A549 (cell line): ENCODE measurements at regions not wholly inside any gene's neighbourhood (a gene's known extent, or its start where the extent isn't known, plus 50 kb on each side); places are given as distances from the start of the nearest gene placed in this dataset.

Experiments used
- ATAC-seq, 2 experiments: fragments of 200-7000 bp in 1 of 2; fragments of >200 bp in 1 of 2; cut with Nextera tagmentation in 1 of 2; cut with Tn5 transposase in 1 of 2; 3 replicates each; pipeline versions ENCODE4 v1.8.0 to v1.9.1; 2018 to 2020; ENCODE audit warnings: mild to moderate bottlenecking in 1 of 2, moderate library complexity in 1 of 2
- CTCF ChIA-PET: fragments of 300-600 bp; sonication (Branson Sonifier 250); formaldehyde crosslinking; extraction: SDS; loops from one replicate; lab custom pipeline; 2021; ENCODE audit warnings: antibody characterized with exemption, inconsistent platforms; lab: Yijun Ruan, JAX
- POLR2A ChIA-PET: fragments of 350-600 bp; formaldehyde crosslinking; extraction: SDS; loops from one replicate; lab custom pipeline; 2021; ENCODE audit warnings: antibody characterized with exemption, inconsistent platforms; lab: Yijun Ruan, JAX
- DNase-seq, 2 experiments: peaks; one replicate each; pipeline versions ENCODE4 v3.0.0 to v3.0.0-alpha.2; 2011 to 2016; ENCODE audit warnings: low read depth in 1 of 2, low spot score in 1 of 2
- FAIRE-seq: peaks from 2 replicates; lab custom pipeline; 2011; peaks lifted over from hg19 to GRCh38; lab: Jason Lieb, UNC
- H3K27ac ChIP-seq, 2 experiments: fragments of >200 bp; sonication (Bioruptor Twin); formaldehyde crosslinking; 3 replicates each; pipeline ENCODE4 v1.5.1; 2016 to 2017
- H3K4me1 ChIP-seq: fragments of >200 bp; sonication (Bioruptor Twin); formaldehyde crosslinking; 3 replicates; pipeline ENCODE4 v1.6.1; 2016
- H3K4me2 ChIP-seq: fragments of >200 bp; sonication (Bioruptor Twin); formaldehyde crosslinking; 3 replicates; pipeline ENCODE4 v1.6.1; 2016
- H3K4me3 ChIP-seq: fragments of >200 bp; sonication (Bioruptor Twin); formaldehyde crosslinking; 3 replicates; pipeline ENCODE4 v1.5.1; 2016
- H3K9me3 ChIP-seq: fragments of >200 bp; sonication (Bioruptor Twin); formaldehyde crosslinking; 3 replicates; pipeline ENCODE4 v1.6.1; 2016
- CBX2 ChIP-seq: fragments of 200-600 bp; sonication (generic); IDR thresholded peaks from 2 replicates; pipeline ENCODE4 v1.6.1; 2016; ENCODE audit warnings: low read depth, mild to moderate bottlenecking, borderline replicate concordance
- CEBPB ChIP-seq, 2 experiments: fragments of >200 bp in 1 of 2; sonication (Bioruptor Twin) in 1 of 2; formaldehyde crosslinking in 1 of 2; IDR thresholded peaks; 2 replicates each; pipeline ENCODE4 v1.6.1; 2012 to 2016
- CHD4 ChIP-seq: fragments of 200-600 bp; sonication (generic); IDR thresholded peaks from 2 replicates; pipeline ENCODE4 v1.6.1; 2016; ENCODE audit warnings: antibody characterized with exemption, mild to moderate bottlenecking, borderline replicate concordance
- EP300 ChIP-seq, 2 experiments: fragments of >200 bp; sonication (Bioruptor Twin); formaldehyde crosslinking; IDR thresholded peaks; 2 replicates in 1 of 2; 3 replicates in 1 of 2; pipeline ENCODE4 v1.6.1; 2016 to 2017
- ESRRA ChIP-seq: fragments of 150-350 bp; IDR thresholded peaks from 2 replicates; pipeline ENCODE4 v1.6.1; 2014; ENCODE audit warnings: mild to moderate bottlenecking, low read length, borderline replicate concordance
- FOSB ChIP-seq: fragments of 250-450 bp; sonication (Bioruptor Pico); IDR thresholded peaks from 2 replicates; pipeline ENCODE4 v1.5.0; 2020; ENCODE audit warnings: mild to moderate bottlenecking, moderate library complexity
- GATA3 ChIP-seq: IDR thresholded peaks from 2 replicates; pipeline ENCODE4 v1.6.1; 2012; ENCODE audit warnings: borderline replicate concordance
- HDAC2 ChIP-seq: fragments of 200-600 bp; sonication (generic); IDR thresholded peaks from 2 replicates; pipeline ENCODE4 v1.6.1; 2016
- HEYL ChIP-seq: fragments of 250-450 bp; sonication (Bioruptor Pico); IDR thresholded peaks from 2 replicates; pipeline ENCODE4 v1.8.0; 2021; ENCODE audit warnings: mild to moderate bottlenecking, moderate library complexity
- JUNB ChIP-seq: fragments of >200 bp; sonication (Bioruptor Twin); formaldehyde crosslinking; IDR thresholded peaks from 2 replicates; pipeline ENCODE4 v1.6.1; 2016
- KDM5A ChIP-seq: fragments of 200-600 bp; sonication (generic); IDR thresholded peaks from 2 replicates; pipeline ENCODE4 v1.6.1; 2016; ENCODE audit warnings: antibody characterized with exemption, mild to moderate bottlenecking
- PHF8 ChIP-seq: fragments of 200-600 bp; sonication (generic); IDR thresholded peaks from 2 replicates; pipeline ENCODE4 v1.6.1; 2016; ENCODE audit warnings: low read depth, mild to moderate bottlenecking, antibody characterized with exemption, moderate library complexity, borderline replicate concordance
- POLR2A ChIP-seq: IDR thresholded peaks from 2 replicates; pipeline ENCODE4 v1.6.1; 2012; ENCODE audit warnings: mild to moderate bottlenecking, low read length
- POLR2AphosphoS2 ChIP-seq: conservative IDR thresholded peaks from 2 replicates; pipeline ENCODE4 v1.6.1; 2012; ENCODE audit warnings: low read length, improper control_type of control experiment, inconsistent platforms
- RAD21 ChIP-seq, 2 experiments: fragments of >200 bp in 1 of 2; sonication (Bioruptor Twin) in 1 of 2; formaldehyde crosslinking in 1 of 2; IDR thresholded peaks in 1 of 2; conservative IDR thresholded peaks in 1 of 2; 2 replicates in 1 of 2; 3 replicates in 1 of 2; pipeline ENCODE4 v1.6.1; 2012 to 2018; ENCODE audit warnings: inconsistent platforms in 1 of 2
- RARB ChIP-seq: fragments of 250-450 bp; sonication (Bioruptor Pico); IDR thresholded peaks from 2 replicates; pipeline ENCODE4 v1.8.0; 2021; ENCODE audit warnings: mild to moderate bottlenecking, moderate library complexity
- RNF2 ChIP-seq: fragments of 200-600 bp; sonication (generic); IDR thresholded peaks from 2 replicates; pipeline ENCODE4 v1.6.1; 2016; ENCODE audit warnings: low read depth, mild to moderate bottlenecking, antibody characterized with exemption, moderate library complexity, borderline replicate concordance
- SMC3 ChIP-seq: fragments of >200 bp; sonication (Bioruptor Twin); formaldehyde crosslinking; IDR thresholded peaks from 3 replicates; pipeline ENCODE4 v1.6.1; 2018; ENCODE audit warnings: inconsistent platforms
- TFCP2L1 ChIP-seq: fragments of 250-450 bp; sonication (Bioruptor Pico); IDR thresholded peaks from 2 replicates; pipeline ENCODE4 v1.5.0; 2021; ENCODE audit warnings: mild to moderate bottlenecking
- ZC3H11A ChIP-seq: fragments of 450-650 bp; IDR thresholded peaks from 2 replicates; pipeline ENCODE4 v1.6.1; 2014; ENCODE audit warnings: antibody characterized with exemption, mild to moderate bottlenecking
- ZFP36 ChIP-seq: fragments of 450-650 bp; IDR thresholded peaks from 2 replicates; pipeline ENCODE4 v1.6.1; 2014; ENCODE audit warnings: borderline replicate concordance; ENCODE audit not compliant: partially characterized antibody
- WGBS: methylation state at CpG from one replicate; pipeline ENCODE4 v1.1.6; 2017; ENCODE audit errors: missing lambda C conversion rate; 5-methylcytosine and 5-hydroxymethylcytosine counted together
- TF ChIP-seq, protein P1 (sequence below): IDR thresholded peaks from 2 replicates; pipeline ENCODE4 v1.6.1; 2012
- TF ChIP-seq, protein P2 (sequence below): fragments of >200 bp; sonication (Bioruptor Twin); formaldehyde crosslinking; IDR thresholded peaks from 2 replicates; pipeline ENCODE4 v1.6.1; 2016
- TF ChIP-seq, protein P3 (sequence below): fragments of 250-450 bp; sonication (Bioruptor Pico); IDR thresholded peaks from 2 replicates; pipeline ENCODE4 v1.5.0; 2021; ENCODE audit warnings: mild to moderate bottlenecking, moderate library complexity, borderline replicate concordance
- TF ChIP-seq, protein P4 (sequence below): fragments of >200 bp; sonication (Bioruptor Twin); formaldehyde crosslinking; IDR thresholded peaks from 3 replicates; pipeline ENCODE4 v1.5.1; 2016
- TF ChIP-seq, protein P5 (sequence below): fragments of 200-600 bp; sonication (generic); IDR thresholded peaks from 2 replicates; pipeline ENCODE4 v1.6.1; 2016; ENCODE audit warnings: antibody characterized with exemption, mild to moderate bottlenecking, moderate library complexity
- TF ChIP-seq, protein P6 (sequence below): fragments of 450-650 bp; IDR thresholded peaks from 2 replicates; pipeline ENCODE4 v1.6.1; 2014; ENCODE audit warnings: antibody characterized with exemption

DNA sequence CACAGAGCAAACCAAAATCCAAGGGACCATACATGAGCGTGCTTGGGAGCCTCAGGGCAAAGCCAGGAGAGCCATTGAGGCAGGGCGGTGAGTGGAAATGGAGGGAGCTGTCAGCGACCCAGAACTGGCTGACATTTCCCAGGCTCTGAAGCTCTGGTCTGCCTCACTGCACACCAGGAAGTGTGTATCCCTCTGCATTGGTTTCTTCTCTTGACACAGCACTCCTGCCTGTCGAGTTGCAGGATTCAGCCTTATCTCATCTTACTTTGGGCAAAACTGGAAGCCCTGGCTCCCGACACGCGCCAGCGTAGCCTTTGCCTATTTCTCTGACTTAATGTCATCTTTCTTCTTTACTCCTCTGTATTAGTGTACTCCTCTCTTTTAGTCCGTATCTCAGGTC lies 144.7 kb upstream of the HS3ST3A1 start:
- DNase-seq (no peak), FAIRE-seq (no peak), ATAC-seq (no peak)
- ChIA-PET POLR2A (no interaction called here), CTCF (interaction anchor here (1.2 kb wide), 1 partner anchor 1180 kb away, joined by 3 read pairs; no protein-coding TSS in a partner anchor)
- H3K4me1 ChIP-seq, result no peaks in the 10 kb centered on the region
- H3K27ac ChIP-seq, result no peak overlapping the region
- WGBS, result 26% methylated on average over 9 of the region's 9 CpGs
- no peaks in the 10 kb centered on the region for H3K9me3 ChIP-seq
- no peak overlapping the region for H3K4me2 ChIP-seq
- TF ChIP-seq RNF2 (no peak), TFCP2L1 (CRISPR knock-in tag) (no peak), POLR2AphosphoS2 (no peak), ZFP36 (no peak), JUNB (no peak), EP300 (IDR thresholded peaks at IDR 0.05) (no peak), RAD21 (conservative IDR thresholded peaks at IDR 0.05 in 1 of 2, IDR thresholded peaks at IDR 0.05 in 1 of 2) (no peak), HDAC2 (no peak), CHD4 (no peak), RARB (CRISPR knock-in tag) (no peak), CBX2 (no peak), PHF8 (no peak), GATA3 (no peak)
- TF ChIP-seq, protein P1, sequence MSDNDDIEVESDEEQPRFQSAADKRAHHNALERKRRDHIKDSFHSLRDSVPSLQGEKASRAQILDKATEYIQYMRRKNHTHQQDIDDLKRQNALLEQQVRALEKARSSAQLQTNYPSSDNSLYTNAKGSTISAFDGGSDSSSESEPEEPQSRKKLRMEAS, result no peak
- TF ChIP-seq, protein P2, sequence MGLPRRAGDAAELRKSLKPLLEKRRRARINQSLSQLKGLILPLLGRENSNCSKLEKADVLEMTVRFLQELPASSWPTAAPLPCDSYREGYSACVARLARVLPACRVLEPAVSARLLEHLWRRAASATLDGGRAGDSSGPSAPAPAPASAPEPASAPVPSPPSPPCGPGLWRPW, result no peak
- TF ChIP-seq, protein P3, sequence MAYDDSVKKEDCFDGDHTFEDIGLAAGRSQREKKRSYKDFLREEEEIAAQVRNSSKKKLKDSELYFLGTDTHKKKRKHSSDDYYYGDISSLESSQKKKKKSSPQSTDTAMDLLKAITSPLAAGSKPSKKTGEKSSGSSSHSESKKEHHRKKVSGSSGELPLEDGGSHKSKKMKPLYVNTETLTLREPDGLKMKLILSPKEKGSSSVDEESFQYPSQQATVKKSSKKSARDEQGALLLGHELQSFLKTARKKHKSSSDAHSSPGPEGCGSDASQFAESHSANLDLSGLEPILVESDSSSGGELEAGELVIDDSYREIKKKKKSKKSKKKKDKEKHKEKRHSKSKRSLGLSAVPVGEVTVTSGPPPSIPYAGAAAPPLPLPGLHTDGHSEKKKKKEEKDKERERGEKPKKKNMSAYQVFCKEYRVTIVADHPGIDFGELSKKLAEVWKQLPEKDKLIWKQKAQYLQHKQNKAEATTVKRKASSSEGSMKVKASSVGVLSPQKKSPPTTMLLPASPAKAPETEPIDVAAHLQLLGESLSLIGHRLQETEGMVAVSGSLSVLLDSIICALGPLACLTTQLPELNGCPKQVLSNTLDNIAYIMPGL (CRISPR knock-in tag), result no peak
- H3K4me3 ChIP-seq, result no peak overlapping the region

DNA sequence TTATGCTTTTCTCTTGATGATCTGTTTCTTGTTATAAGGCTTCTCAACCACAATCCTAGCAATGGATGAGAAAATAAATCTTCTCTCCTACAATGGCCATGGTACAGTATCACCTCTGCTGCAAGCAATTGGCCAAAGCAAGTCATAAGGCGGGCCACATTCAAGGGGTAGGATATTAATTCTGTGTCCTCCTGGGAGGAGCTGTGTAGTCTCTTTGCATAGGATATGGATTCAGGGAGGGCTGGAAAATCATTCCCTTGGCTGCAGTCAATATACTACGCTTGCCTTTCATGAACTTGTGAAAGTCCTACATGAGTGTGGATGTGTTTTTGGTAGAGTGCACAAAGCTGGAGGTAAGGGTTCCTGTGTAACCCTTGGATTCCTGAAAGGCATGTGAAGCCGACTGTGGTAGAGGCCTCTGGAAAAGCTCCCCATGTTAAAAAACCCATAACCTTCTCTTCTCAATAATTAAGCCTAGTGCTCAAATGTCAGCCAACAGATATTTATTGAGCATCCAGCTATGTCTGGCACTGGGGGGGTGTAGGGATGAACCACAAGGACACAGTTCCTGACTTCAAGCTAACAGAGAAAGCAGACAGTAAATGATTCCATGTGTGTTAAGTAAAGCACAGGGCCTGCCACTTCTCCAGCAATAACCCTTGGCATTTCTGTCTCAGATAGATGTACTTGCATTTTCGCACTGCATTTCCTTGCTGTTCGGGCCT lies 147.6 kb upstream of the HS3ST3A1 start:
- H3K9me3 ChIP-seq, result no peaks in the 10 kb centered on the region
- ATAC-seq, result no peak
- TF ChIP-seq SMC3 (no peak), JUNB (no peak), HEYL (CRISPR knock-in tag) (no peak), ESRRA (no peak), HDAC2 (no peak), CBX2 (no peak), FOSB (CRISPR knock-in tag) (no peak), CEBPB (IDR thresholded peaks at IDR 0.05) (no peak), TFCP2L1 (CRISPR knock-in tag) (no peak), ZC3H11A (no peak), POLR2A (no peak), KDM5A (no peak), RAD21 (conservative IDR thresholded peaks at IDR 0.05 in 1 of 2, IDR thresholded peaks at IDR 0.05 in 1 of 2) (no peak)
- TF ChIP-seq, protein P4, sequence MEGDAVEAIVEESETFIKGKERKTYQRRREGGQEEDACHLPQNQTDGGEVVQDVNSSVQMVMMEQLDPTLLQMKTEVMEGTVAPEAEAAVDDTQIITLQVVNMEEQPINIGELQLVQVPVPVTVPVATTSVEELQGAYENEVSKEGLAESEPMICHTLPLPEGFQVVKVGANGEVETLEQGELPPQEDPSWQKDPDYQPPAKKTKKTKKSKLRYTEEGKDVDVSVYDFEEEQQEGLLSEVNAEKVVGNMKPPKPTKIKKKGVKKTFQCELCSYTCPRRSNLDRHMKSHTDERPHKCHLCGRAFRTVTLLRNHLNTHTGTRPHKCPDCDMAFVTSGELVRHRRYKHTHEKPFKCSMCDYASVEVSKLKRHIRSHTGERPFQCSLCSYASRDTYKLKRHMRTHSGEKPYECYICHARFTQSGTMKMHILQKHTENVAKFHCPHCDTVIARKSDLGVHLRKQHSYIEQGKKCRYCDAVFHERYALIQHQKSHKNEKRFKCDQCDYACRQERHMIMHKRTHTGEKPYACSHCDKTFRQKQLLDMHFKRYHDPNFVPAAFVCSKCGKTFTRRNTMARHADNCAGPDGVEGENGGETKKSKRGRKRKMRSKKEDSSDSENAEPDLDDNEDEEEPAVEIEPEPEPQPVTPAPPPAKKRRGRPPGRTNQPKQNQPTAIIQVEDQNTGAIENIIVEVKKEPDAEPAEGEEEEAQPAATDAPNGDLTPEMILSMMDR, result no peak
- TF ChIP-seq, protein P5, sequence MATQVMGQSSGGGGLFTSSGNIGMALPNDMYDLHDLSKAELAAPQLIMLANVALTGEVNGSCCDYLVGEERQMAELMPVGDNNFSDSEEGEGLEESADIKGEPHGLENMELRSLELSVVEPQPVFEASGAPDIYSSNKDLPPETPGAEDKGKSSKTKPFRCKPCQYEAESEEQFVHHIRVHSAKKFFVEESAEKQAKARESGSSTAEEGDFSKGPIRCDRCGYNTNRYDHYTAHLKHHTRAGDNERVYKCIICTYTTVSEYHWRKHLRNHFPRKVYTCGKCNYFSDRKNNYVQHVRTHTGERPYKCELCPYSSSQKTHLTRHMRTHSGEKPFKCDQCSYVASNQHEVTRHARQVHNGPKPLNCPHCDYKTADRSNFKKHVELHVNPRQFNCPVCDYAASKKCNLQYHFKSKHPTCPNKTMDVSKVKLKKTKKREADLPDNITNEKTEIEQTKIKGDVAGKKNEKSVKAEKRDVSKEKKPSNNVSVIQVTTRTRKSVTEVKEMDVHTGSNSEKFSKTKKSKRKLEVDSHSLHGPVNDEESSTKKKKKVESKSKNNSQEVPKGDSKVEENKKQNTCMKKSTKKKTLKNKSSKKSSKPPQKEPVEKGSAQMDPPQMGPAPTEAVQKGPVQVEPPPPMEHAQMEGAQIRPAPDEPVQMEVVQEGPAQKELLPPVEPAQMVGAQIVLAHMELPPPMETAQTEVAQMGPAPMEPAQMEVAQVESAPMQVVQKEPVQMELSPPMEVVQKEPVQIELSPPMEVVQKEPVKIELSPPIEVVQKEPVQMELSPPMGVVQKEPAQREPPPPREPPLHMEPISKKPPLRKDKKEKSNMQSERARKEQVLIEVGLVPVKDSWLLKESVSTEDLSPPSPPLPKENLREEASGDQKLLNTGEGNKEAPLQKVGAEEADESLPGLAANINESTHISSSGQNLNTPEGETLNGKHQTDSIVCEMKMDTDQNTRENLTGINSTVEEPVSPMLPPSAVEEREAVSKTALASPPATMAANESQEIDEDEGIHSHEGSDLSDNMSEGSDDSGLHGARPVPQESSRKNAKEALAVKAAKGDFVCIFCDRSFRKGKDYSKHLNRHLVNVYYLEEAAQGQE, result no peak
- TF ChIP-seq, protein P6, sequence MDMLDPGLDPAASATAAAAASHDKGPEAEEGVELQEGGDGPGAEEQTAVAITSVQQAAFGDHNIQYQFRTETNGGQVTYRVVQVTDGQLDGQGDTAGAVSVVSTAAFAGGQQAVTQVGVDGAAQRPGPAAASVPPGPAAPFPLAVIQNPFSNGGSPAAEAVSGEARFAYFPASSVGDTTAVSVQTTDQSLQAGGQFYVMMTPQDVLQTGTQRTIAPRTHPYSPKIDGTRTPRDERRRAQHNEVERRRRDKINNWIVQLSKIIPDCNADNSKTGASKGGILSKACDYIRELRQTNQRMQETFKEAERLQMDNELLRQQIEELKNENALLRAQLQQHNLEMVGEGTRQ, result no peak
- TF ChIP-seq, all 56 proteins: peak for 0
- H3K4me1 ChIP-seq, result no peaks in the 10 kb centered on the region
- POLR2A ChIA-PET, result no interaction called here
- FAIRE-seq, result no peak
- CTCF ChIA-PET, result interaction anchor here (0.8 to 0.9 kb wide), 2 partner anchors 35 to 135 kb away, joined by 3 read pairs; no protein-coding TSS in a partner anchor
- H3K4me3 ChIP-seq, result no peak overlapping the region
- 14% methylated on average over 5 of the region's 5 CpGs for WGBS
- no peak overlapping the region for H3K4me2 ChIP-seq
- H3K27ac ChIP-seq, result no peak overlapping the region
- DNase-seq, result no peak
